ENCODE measurements at regions not wholly inside any gene's neighbourhood (a gene's known extent, or its start where the extent isn't known, plus 50 kb on each side); places are given as distances from the start of the nearest gene placed in this dataset.
A peak's percentile ranks its signal among the peaks of the same experiment; 100 is the strongest.

GRCh38 chr3:83842511-83842910, 1116.3 kb upstream of the CADM2 start:
- Histone ChIP-seq H2BK120ac (ENCODE audit: low read depth, low read length) (no peak overlapping the region), H3K27me3 (ENCODE audit: insufficient read depth, low read length, poor library complexity) (no peaks in the 10 kb centered on the region), H2BK5ac (ENCODE audit: low read length) (no peak overlapping the region), H4K5ac (ENCODE audit: low read length) (no peak overlapping the region), H3K18ac (ENCODE audit: low read length) (no peak overlapping the region), H3K36me3 (ENCODE audit: control insufficient read depth, insufficient read depth, low read length) (no peaks in the 10 kb centered on the region), H3K4ac (ENCODE audit: low read depth, low read length) (no peak overlapping the region), H3K56ac (ENCODE audit: low read length) (no peak overlapping the region), H3K4me2 (ENCODE audit: low read length) (no peak overlapping the region), H3K4me3 (ENCODE audit: low read length) (no peak overlapping the region), H4K8ac (ENCODE audit: low read depth, low read length) (no peak overlapping the region), H2BK15ac (replicated peaks; ENCODE audit: low read depth) (no peak overlapping the region), H3K79me2 (ENCODE audit: control insufficient read depth, insufficient read depth, low read length) (no peaks in the 10 kb centered on the region), H2AK5ac (ENCODE audit: low read length) (no peak overlapping the region), H3K27ac (ENCODE audit: low read depth, low read length) (no peak overlapping the region), H3K79me1 (ENCODE audit: low read length) (no peaks in the 10 kb centered on the region), H3K4me1 (ENCODE audit: control insufficient read depth, low read depth, low read length) (no peaks in the 10 kb centered on the region), H3K9ac (ENCODE audit: low read length) (no peak overlapping the region), H3K23ac (ENCODE audit: low read length) (no peak overlapping the region)
- no CpG with 5 or more reads among the region's 1 CpG for WGBS (ENCODE audit: extremely low coverage, insufficient coverage, low lambda C conversion rate)
- DNase-seq, result no peak

GRCh38 chr3:83843716-83844115, 1115.1 kb upstream of the CADM2 start:
- Histone ChIP-seq H2AK5ac (ENCODE audit: low read length) (no peak overlapping the region), H3K27ac (ENCODE audit: low read depth, low read length) (no peak overlapping the region), H4K8ac (ENCODE audit: low read depth, low read length) (no peak overlapping the region), H4K5ac (ENCODE audit: low read length) (no peak overlapping the region), H3K27me3 (ENCODE audit: insufficient read depth, low read length, poor library complexity) (no peaks in the 10 kb centered on the region), H3K4me1 (ENCODE audit: control insufficient read depth, low read depth, low read length) (no peaks in the 10 kb centered on the region), H3K23ac (ENCODE audit: low read length) (no peak overlapping the region), H3K18ac (ENCODE audit: low read length) (no peak overlapping the region), H3K9ac (ENCODE audit: low read length) (no peak overlapping the region), H3K4ac (ENCODE audit: low read depth, low read length) (no peak overlapping the region), H2BK5ac (ENCODE audit: low read length) (no peak overlapping the region), H3K36me3 (ENCODE audit: control insufficient read depth, insufficient read depth, low read length) (no peaks in the 10 kb centered on the region), H2BK15ac (replicated peaks; ENCODE audit: low read depth) (no peak overlapping the region), H3K4me3 (ENCODE audit: low read length) (no peak overlapping the region), H3K79me2 (ENCODE audit: control insufficient read depth, insufficient read depth, low read length) (no peaks in the 10 kb centered on the region), H3K56ac (ENCODE audit: low read length) (no peak overlapping the region), H3K79me1 (ENCODE audit: low read length) (no peaks in the 10 kb centered on the region), H3K4me2 (ENCODE audit: low read length) (no peak overlapping the region), H2BK120ac (ENCODE audit: low read depth, low read length) (no peak overlapping the region)
- peak; percentile 1 for DNase-seq
- no CpG with 5 or more reads among the region's 2 CpGs for WGBS (ENCODE audit: extremely low coverage, insufficient coverage, low lambda C conversion rate)

GRCh38 chr3:83849106-83849730, 1109.6 kb upstream of the CADM2 start:
- Histone ChIP-seq H3K79me1 (ENCODE audit: low read length) (no peaks in the 10 kb centered on the region), H3K4me2 (ENCODE audit: low read length) (no peak overlapping the region)

GRCh38 chr3:83863380-83863779, 1095.4 kb upstream of the CADM2 start:
- Histone ChIP-seq H4K8ac (ENCODE audit: low read depth, low read length) (no peak overlapping the region), H2BK120ac (ENCODE audit: low read depth, low read length) (no peak overlapping the region), H2BK15ac (replicated peaks; ENCODE audit: low read depth) (no peak overlapping the region), H3K9ac (ENCODE audit: low read length) (no peak overlapping the region), H3K4me1 (ENCODE audit: control insufficient read depth, low read depth, low read length) (no peaks in the 10 kb centered on the region), H3K4ac (ENCODE audit: low read depth, low read length) (no peak overlapping the region), H3K79me1 (ENCODE audit: low read length) (no peaks in the 10 kb centered on the region), H3K27me3 (ENCODE audit: insufficient read depth, low read length, poor library complexity) (no peaks in the 10 kb centered on the region), H2AK5ac (ENCODE audit: low read length) (no peak overlapping the region), H3K18ac (ENCODE audit: low read length) (no peak overlapping the region), H3K27ac (ENCODE audit: low read depth, low read length) (no peak overlapping the region), H3K4me3 (ENCODE audit: low read length) (no peak overlapping the region), H3K79me2 (ENCODE audit: control insufficient read depth, insufficient read depth, low read length) (no peaks in the 10 kb centered on the region), H3K36me3 (ENCODE audit: control insufficient read depth, insufficient read depth, low read length) (no peaks in the 10 kb centered on the region), H3K23ac (ENCODE audit: low read length) (no peak overlapping the region), H2BK5ac (ENCODE audit: low read length) (no peak overlapping the region), H3K56ac (ENCODE audit: low read length) (no peak overlapping the region), H4K5ac (ENCODE audit: low read length) (no peak overlapping the region), H3K4me2 (ENCODE audit: low read length) (no peak overlapping the region)
- WGBS (ENCODE audit: extremely low coverage, insufficient coverage, low lambda C conversion rate), result no CpG with 5 or more reads among the region's 2 CpGs
- no peak for DNase-seq

More at GRCh38 chr3:83849106-83849730, 1109.6 kb upstream of the CADM2 start:
- no peak for DNase-seq
- Histone ChIP-seq H3K56ac (ENCODE audit: low read length) (no peak overlapping the region), H4K8ac (ENCODE audit: low read depth, low read length) (no peak overlapping the region), H4K5ac (ENCODE audit: low read length) (no peak overlapping the region), H2BK5ac (ENCODE audit: low read length) (no peak overlapping the region), H3K18ac (ENCODE audit: low read length) (no peak overlapping the region), H3K36me3 (ENCODE audit: control insufficient read depth, insufficient read depth, low read length) (no peaks in the 10 kb centered on the region), H3K4me1 (ENCODE audit: control insufficient read depth, low read depth, low read length) (no peaks in the 10 kb centered on the region), H3K9ac (ENCODE audit: low read length) (no peak overlapping the region), H2AK5ac (ENCODE audit: low read length) (no peak overlapping the region), H3K27ac (ENCODE audit: low read depth, low read length) (no peak overlapping the region), H3K4me3 (ENCODE audit: low read length) (no peak overlapping the region), H2BK15ac (replicated peaks; ENCODE audit: low read depth) (no peak overlapping the region), H2BK120ac (ENCODE audit: low read depth, low read length) (no peak overlapping the region), H3K23ac (ENCODE audit: low read length) (no peak overlapping the region), H3K27me3 (ENCODE audit: insufficient read depth, low read length, poor library complexity) (no peaks in the 10 kb centered on the region), H3K4ac (ENCODE audit: low read depth, low read length) (no peak overlapping the region), H3K79me2 (ENCODE audit: control insufficient read depth, insufficient read depth, low read length) (no peaks in the 10 kb centered on the region)
- WGBS (ENCODE audit: extremely low coverage, insufficient coverage, low lambda C conversion rate), result no CpG with 5 or more reads among the region's 1 CpG

GRCh38 chr3:83868909-83869567, 1089.8 kb upstream of the CADM2 start:
- H2BK5ac ChIP-seq (ENCODE audit: low read length), result no peak overlapping the region
- H3K4me1 ChIP-seq (ENCODE audit: control insufficient read depth, low read depth, low read length), result no peaks in the 10 kb centered on the region
- no peak overlapping the region for H2BK120ac ChIP-seq (ENCODE audit: low read depth, low read length)
- no peak overlapping the region for H3K9ac ChIP-seq (ENCODE audit: low read length)
- H3K27me3 ChIP-seq (ENCODE audit: insufficient read depth, low read length, poor library complexity), result no peaks in the 10 kb centered on the region
- no CpG with 5 or more reads among the region's 2 CpGs for WGBS (ENCODE audit: extremely low coverage, insufficient coverage, low lambda C conversion rate)
- H3K18ac ChIP-seq (ENCODE audit: low read length), result no peak overlapping the region
- H3K27ac ChIP-seq (ENCODE audit: low read depth, low read length), result no peak overlapping the region
- DNase-seq, result no peak
- no peak overlapping the region for H3K4me2 ChIP-seq (ENCODE audit: low read length)
- no peak overlapping the region for H3K4ac ChIP-seq (ENCODE audit: low read depth, low read length)
- H3K4me3 ChIP-seq (ENCODE audit: low read length), result no peak overlapping the region
- no peak overlapping the region for H3K23ac ChIP-seq (ENCODE audit: low read length)
- H3K36me3 ChIP-seq (ENCODE audit: control insufficient read depth, insufficient read depth, low read length), result no peaks in the 10 kb centered on the region
- H4K5ac ChIP-seq (ENCODE audit: low read length), result no peak overlapping the region
- H3K79me2 ChIP-seq (ENCODE audit: control insufficient read depth, insufficient read depth, low read length), result no peaks in the 10 kb centered on the region
- H3K79me1 ChIP-seq (ENCODE audit: low read length), result no peaks in the 10 kb centered on the region
- no peak overlapping the region for H2BK15ac ChIP-seq (replicated peaks; ENCODE audit: low read depth)
- H4K8ac ChIP-seq (ENCODE audit: low read depth, low read length), result no peak overlapping the region
- H2AK5ac ChIP-seq (ENCODE audit: low read length), result no peak overlapping the region
- H3K56ac ChIP-seq (ENCODE audit: low read length), result no peak overlapping the region

GRCh38 chr3:83873550-83873949, 1085.2 kb upstream of the CADM2 start:
- no peak for DNase-seq
- no peak overlapping the region for H3K23ac ChIP-seq (ENCODE audit: low read length)
- no peak overlapping the region for H2AK5ac ChIP-seq (ENCODE audit: low read length)
- H3K4me3 ChIP-seq (ENCODE audit: low read length), result no peak overlapping the region
- H3K27ac ChIP-seq (ENCODE audit: low read depth, low read length), result no peak overlapping the region
- H2BK5ac ChIP-seq (ENCODE audit: low read length), result no peak overlapping the region
- no peak overlapping the region for H3K9ac ChIP-seq (ENCODE audit: low read length)
- no peak overlapping the region for H3K56ac ChIP-seq (ENCODE audit: low read length)
- no peak overlapping the region for H3K18ac ChIP-seq (ENCODE audit: low read length)
- H3K27me3 ChIP-seq (ENCODE audit: insufficient read depth, low read length, poor library complexity), result no peaks in the 10 kb centered on the region
- no peak overlapping the region for H2BK120ac ChIP-seq (ENCODE audit: low read depth, low read length)
- no peak overlapping the region for H3K4ac ChIP-seq (ENCODE audit: low read depth, low read length)
- H3K4me1 ChIP-seq (ENCODE audit: control insufficient read depth, low read depth, low read length), result no peaks in the 10 kb centered on the region
- no peak overlapping the region for H2BK15ac ChIP-seq (replicated peaks; ENCODE audit: low read depth)
- no CpG with 5 or more reads among the region's 2 CpGs for WGBS (ENCODE audit: extremely low coverage, insufficient coverage, low lambda C conversion rate)
- no peaks in the 10 kb centered on the region for H3K79me1 ChIP-seq (ENCODE audit: low read length)
- H3K79me2 ChIP-seq (ENCODE audit: control insufficient read depth, insufficient read depth, low read length), result no peaks in the 10 kb centered on the region
- H4K5ac ChIP-seq (ENCODE audit: low read length), result no peak overlapping the region
- H3K36me3 ChIP-seq (ENCODE audit: control insufficient read depth, insufficient read depth, low read length), result no peaks in the 10 kb centered on the region
- no peak overlapping the region for H3K4me2 ChIP-seq (ENCODE audit: low read length)
- no peak overlapping the region for H4K8ac ChIP-seq (ENCODE audit: low read depth, low read length)

All from mesendoderm (in vitro differentiated cells).